ENCODE measurements at regions not wholly inside any gene's neighbourhood (a gene's known extent, or its start where the extent isn't known, plus 50 kb on each side); places are given as distances from the start of the nearest gene placed in this dataset.
"Not testable (repeated sequence)": the region's sequence is repeated elsewhere in the genome, so short reads cannot be mapped to it uniquely, and the experiment has no call there.

GRCh38 chr17:21759636-21760035 lies 67.3 kb downstream of the KCNJ18 start:
- TF ChIP-seq, protein P1, sequence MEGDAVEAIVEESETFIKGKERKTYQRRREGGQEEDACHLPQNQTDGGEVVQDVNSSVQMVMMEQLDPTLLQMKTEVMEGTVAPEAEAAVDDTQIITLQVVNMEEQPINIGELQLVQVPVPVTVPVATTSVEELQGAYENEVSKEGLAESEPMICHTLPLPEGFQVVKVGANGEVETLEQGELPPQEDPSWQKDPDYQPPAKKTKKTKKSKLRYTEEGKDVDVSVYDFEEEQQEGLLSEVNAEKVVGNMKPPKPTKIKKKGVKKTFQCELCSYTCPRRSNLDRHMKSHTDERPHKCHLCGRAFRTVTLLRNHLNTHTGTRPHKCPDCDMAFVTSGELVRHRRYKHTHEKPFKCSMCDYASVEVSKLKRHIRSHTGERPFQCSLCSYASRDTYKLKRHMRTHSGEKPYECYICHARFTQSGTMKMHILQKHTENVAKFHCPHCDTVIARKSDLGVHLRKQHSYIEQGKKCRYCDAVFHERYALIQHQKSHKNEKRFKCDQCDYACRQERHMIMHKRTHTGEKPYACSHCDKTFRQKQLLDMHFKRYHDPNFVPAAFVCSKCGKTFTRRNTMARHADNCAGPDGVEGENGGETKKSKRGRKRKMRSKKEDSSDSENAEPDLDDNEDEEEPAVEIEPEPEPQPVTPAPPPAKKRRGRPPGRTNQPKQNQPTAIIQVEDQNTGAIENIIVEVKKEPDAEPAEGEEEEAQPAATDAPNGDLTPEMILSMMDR (conservative IDR thresholded peaks at IDR 0.05; ENCODE audit: low read depth, low read length), result not testable (repeated sequence)
- not testable (repeated sequence) for TF ChIP-seq POLR2A, MAFK, NFE2L2 (IDR thresholded peaks at IDR 0.05; ENCODE audit: low read depth, low read length)

All from IMR-90 (cell line).